HL-60 (cell line): ENCODE measurements at regions not wholly inside any gene's neighbourhood (a gene's known extent, or its start where the extent isn't known, plus 50 kb on each side); places are given as distances from the start of the nearest gene placed in this dataset.

Experiments
- GABPA ChIP-seq: IDR thresholded peaks from 2 replicates; pipeline ENCODE4 v1.6.1; 2012; ENCODE audit warnings: low read depth
- POLR2AphosphoS5 ChIP-seq: IDR thresholded peaks from 2 replicates; pipeline ENCODE4 v1.6.1; 2012; ENCODE audit warnings: low read depth
- SPI1 ChIP-seq: IDR thresholded peaks from 2 replicates; pipeline ENCODE4 v1.6.1; 2012; ENCODE audit warnings: low read depth, mild to moderate bottlenecking, borderline replicate concordance
- TF ChIP-seq, protein P1 (sequence below): IDR thresholded peaks from one replicate; pipeline ENCODE4 v1.5.1; 2011; ENCODE audit warnings: low read length, control low read depth, inconsistent platforms; ENCODE audit not compliant: insufficient read depth
- TF ChIP-seq, protein P2 (sequence below): IDR thresholded peaks from 2 replicates; pipeline ENCODE4 v1.6.1; 2012; ENCODE audit warnings: low read depth; ENCODE audit not compliant: insufficient replicate concordance

DNA sequence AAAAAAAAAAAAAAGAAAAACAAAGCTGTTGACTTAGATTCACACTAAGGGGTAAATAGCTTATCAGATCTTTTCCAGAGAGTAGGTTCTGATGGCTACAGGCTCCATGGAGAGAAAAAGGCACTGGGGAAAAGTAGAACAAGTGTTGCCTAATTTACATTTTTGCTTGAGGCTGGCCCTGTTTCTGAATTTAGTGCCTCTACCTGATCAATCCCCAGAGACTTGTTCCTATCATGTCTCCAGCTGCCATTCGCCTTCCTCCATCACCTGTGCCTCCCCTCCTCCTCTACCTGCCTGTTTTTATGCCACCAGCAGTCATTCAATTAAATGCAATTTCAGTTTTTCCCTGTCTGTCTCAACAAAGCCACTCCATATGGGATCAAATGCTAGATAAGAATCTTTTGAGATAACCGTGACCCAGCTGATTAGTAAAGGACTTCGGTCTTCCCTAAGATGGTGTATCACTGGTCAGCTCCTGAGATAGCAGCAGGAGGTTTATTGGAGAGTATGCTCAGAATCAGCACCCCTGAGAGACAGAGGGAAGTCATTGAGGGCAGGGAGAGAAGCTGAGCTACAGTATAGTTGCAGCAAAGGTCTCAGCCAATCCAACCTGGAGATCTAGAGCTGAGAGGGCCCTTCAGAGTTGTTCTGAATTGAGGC is 88.1 kb upstream of the GADL1 start:
- TF ChIP-seq POLR2AphosphoS5: no peak
- TF ChIP-seq, protein P1, sequence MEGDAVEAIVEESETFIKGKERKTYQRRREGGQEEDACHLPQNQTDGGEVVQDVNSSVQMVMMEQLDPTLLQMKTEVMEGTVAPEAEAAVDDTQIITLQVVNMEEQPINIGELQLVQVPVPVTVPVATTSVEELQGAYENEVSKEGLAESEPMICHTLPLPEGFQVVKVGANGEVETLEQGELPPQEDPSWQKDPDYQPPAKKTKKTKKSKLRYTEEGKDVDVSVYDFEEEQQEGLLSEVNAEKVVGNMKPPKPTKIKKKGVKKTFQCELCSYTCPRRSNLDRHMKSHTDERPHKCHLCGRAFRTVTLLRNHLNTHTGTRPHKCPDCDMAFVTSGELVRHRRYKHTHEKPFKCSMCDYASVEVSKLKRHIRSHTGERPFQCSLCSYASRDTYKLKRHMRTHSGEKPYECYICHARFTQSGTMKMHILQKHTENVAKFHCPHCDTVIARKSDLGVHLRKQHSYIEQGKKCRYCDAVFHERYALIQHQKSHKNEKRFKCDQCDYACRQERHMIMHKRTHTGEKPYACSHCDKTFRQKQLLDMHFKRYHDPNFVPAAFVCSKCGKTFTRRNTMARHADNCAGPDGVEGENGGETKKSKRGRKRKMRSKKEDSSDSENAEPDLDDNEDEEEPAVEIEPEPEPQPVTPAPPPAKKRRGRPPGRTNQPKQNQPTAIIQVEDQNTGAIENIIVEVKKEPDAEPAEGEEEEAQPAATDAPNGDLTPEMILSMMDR: no peak
- no peak for TF ChIP-seq SPI1
- no peak for TF ChIP-seq GABPA
- TF ChIP-seq, protein P2, sequence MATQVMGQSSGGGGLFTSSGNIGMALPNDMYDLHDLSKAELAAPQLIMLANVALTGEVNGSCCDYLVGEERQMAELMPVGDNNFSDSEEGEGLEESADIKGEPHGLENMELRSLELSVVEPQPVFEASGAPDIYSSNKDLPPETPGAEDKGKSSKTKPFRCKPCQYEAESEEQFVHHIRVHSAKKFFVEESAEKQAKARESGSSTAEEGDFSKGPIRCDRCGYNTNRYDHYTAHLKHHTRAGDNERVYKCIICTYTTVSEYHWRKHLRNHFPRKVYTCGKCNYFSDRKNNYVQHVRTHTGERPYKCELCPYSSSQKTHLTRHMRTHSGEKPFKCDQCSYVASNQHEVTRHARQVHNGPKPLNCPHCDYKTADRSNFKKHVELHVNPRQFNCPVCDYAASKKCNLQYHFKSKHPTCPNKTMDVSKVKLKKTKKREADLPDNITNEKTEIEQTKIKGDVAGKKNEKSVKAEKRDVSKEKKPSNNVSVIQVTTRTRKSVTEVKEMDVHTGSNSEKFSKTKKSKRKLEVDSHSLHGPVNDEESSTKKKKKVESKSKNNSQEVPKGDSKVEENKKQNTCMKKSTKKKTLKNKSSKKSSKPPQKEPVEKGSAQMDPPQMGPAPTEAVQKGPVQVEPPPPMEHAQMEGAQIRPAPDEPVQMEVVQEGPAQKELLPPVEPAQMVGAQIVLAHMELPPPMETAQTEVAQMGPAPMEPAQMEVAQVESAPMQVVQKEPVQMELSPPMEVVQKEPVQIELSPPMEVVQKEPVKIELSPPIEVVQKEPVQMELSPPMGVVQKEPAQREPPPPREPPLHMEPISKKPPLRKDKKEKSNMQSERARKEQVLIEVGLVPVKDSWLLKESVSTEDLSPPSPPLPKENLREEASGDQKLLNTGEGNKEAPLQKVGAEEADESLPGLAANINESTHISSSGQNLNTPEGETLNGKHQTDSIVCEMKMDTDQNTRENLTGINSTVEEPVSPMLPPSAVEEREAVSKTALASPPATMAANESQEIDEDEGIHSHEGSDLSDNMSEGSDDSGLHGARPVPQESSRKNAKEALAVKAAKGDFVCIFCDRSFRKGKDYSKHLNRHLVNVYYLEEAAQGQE: no peak
